ENCODE measurements at regions not wholly inside any gene's neighbourhood (a gene's known extent, or its start where the extent isn't known, plus 50 kb on each side); places are given as distances from the start of the nearest gene placed in this dataset.

DNA sequence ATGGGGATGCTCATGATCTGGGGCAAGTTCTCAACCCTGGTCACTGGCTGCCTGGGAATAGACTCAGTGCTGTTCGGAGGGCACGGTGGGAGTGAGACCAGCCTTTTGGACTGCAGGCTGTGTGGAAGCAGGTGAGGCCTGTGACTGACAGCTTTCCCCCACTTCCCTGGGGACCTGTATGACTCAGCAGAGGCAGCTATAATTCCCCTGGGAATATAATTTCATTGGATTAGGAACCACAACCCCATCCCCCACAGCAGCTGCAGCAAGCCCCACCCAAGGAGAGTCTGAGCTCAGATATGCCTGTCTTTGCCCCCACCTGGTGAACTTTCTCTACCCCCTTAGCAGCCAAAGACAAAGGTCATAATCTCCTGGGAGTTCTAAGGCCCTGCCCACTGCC is 408.6 kb downstream of the PPP3CA start:
- H2BK12ac ChIP-seq (ENCODE audit: insufficient read length, low read depth, low read length): no peak overlapping the region
- H3K4me2 ChIP-seq (ENCODE audit: insufficient read depth, insufficient read length, low read length): no peak overlapping the region
- H2AFZ ChIP-seq (ENCODE audit: low read length): no peak overlapping the region
- H3K36me3 Mint-ChIP-seq (ENCODE audit: insufficient read depth in 1 of 3, low read depth in 3 of 3): peaks cover 0 to 4% (median 0%) of the 10 kb centered on the region in 3 experiments; a peak in 2 of 7 replicates
- H3K9ac ChIP-seq (ENCODE audit: extremely low read depth, insufficient read length, low read length): no peak overlapping the region
- H2AK5ac ChIP-seq (ENCODE audit: insufficient read length, low read length): no peak overlapping the region
- peaks cover 8 to 12% of the 10 kb centered on the region in 2 experiments; a peak in 3 of 5 replicates for H3K9me3 Mint-ChIP-seq
- no peaks in the 10 kb centered on the region for H3K27me3 Mint-ChIP-seq (ENCODE audit: low read depth)
- no peak overlapping the region for H2BK5ac ChIP-seq (ENCODE audit: insufficient read length, low read length)
- DNase-seq: no peak
- no peak overlapping the region for H3K4ac ChIP-seq (ENCODE audit: low read depth, low read length)
- H3K27ac Mint-ChIP-seq: 0 out of 7 replicates have a peak overlapping the region, but pooled peaks of 1 of the 3 experiments have one; percentile 18
- no peak overlapping the region for H3K23ac ChIP-seq (ENCODE audit: insufficient read length, low read depth, low read length)
- no peak overlapping the region for H3K56ac ChIP-seq (ENCODE audit: insufficient read length, low read depth, low read length)
- no peak overlapping the region for H2BK20ac ChIP-seq (ENCODE audit: low read depth, low read length, poor library complexity, severe bottlenecking)
- H3K23me2 ChIP-seq (ENCODE audit: insufficient read length, low read depth, low read length, poor library complexity, severe bottlenecking): no peaks in the 10 kb centered on the region
- no peak overlapping the region for H3K4me3 Mint-ChIP-seq
- no peak overlapping the region for H3K27ac ChIP-seq (ENCODE audit: insufficient read length, low read depth, low read length)
- H3K79me2 ChIP-seq (ENCODE audit: insufficient read depth, low read length): no peaks in the 10 kb centered on the region
- peaks cover 0 to 7% of the 10 kb centered on the region in 2 experiments; a peak in 1 of 4 replicates for H3K4me1 Mint-ChIP-seq
- TF ChIP-seq, protein P1, sequence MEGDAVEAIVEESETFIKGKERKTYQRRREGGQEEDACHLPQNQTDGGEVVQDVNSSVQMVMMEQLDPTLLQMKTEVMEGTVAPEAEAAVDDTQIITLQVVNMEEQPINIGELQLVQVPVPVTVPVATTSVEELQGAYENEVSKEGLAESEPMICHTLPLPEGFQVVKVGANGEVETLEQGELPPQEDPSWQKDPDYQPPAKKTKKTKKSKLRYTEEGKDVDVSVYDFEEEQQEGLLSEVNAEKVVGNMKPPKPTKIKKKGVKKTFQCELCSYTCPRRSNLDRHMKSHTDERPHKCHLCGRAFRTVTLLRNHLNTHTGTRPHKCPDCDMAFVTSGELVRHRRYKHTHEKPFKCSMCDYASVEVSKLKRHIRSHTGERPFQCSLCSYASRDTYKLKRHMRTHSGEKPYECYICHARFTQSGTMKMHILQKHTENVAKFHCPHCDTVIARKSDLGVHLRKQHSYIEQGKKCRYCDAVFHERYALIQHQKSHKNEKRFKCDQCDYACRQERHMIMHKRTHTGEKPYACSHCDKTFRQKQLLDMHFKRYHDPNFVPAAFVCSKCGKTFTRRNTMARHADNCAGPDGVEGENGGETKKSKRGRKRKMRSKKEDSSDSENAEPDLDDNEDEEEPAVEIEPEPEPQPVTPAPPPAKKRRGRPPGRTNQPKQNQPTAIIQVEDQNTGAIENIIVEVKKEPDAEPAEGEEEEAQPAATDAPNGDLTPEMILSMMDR (conservative IDR thresholded peaks at IDR 0.05): no peak
- no peak overlapping the region for H4K5ac ChIP-seq (ENCODE audit: insufficient read length, low read depth, low read length)
- no peaks in the 10 kb centered on the region for H3K4me1 ChIP-seq (ENCODE audit: insufficient read depth, low read length)
- no peaks in the 10 kb centered on the region for H3K27me3 ChIP-seq (ENCODE audit: insufficient read depth, low read length)
- H2BK15ac ChIP-seq (ENCODE audit: low read depth, low read length): no peak overlapping the region
- no peaks in the 10 kb centered on the region for H3K9me3 ChIP-seq (ENCODE audit: control insufficient read depth, low read depth, low read length)
- H4K91ac ChIP-seq (ENCODE audit: insufficient read length, low read depth, low read length): no peak overlapping the region
- no peak overlapping the region for H3T11ph ChIP-seq (ENCODE audit: low read length)
- no peak overlapping the region for H3K14ac ChIP-seq (ENCODE audit: insufficient read depth, low read length)
- H3K18ac ChIP-seq (ENCODE audit: insufficient read length, low read depth, low read length): no peak overlapping the region
- H2BK120ac ChIP-seq (ENCODE audit: low read depth, low read length, poor library complexity, severe bottlenecking): no peak overlapping the region
- WGBS (ENCODE audit: extremely low coverage, insufficient read length, low lambda C conversion rate): no CpG with 5 or more reads among the region's 2 CpGs
- H4K20me1 ChIP-seq (ENCODE audit: control insufficient read depth, insufficient read depth, insufficient read length): no peaks in the 10 kb centered on the region
- H3K79me1 ChIP-seq (ENCODE audit: insufficient read depth, low read depth, low read length, poor library complexity, severe bottlenecking): no peaks in the 10 kb centered on the region
- no peak overlapping the region for H4K8ac ChIP-seq (replicated peaks; ENCODE audit: insufficient read length, low read depth, low read length)

Measured in H9 (cell line).